Type B pancreatic cell (in vitro differentiated cells): ENCODE measurements at regions not wholly inside any gene's neighbourhood (a gene's known extent, or its start where the extent isn't known, plus 50 kb on each side); places are given as distances from the start of the nearest gene placed in this dataset.

Experiments
- DNase-seq: peaks from one replicate; pipeline ENCODE4 v3.0.0; 2021; ENCODE audit warnings: mixed read lengths; ENCODE audit not compliant: unreplicated experiment; ENCODE audit errors: extremely low spot score
- H3K27ac Mint-ChIP-seq: 2 replicates; pipeline ENCODE4 v1.8.0; 2021; ENCODE audit warnings: mild to moderate bottlenecking, mixed read lengths
- H3K27me3 Mint-ChIP-seq: 2 replicates; pipeline ENCODE4 v1.8.0; 2021; ENCODE audit warnings: mixed read lengths
- H3K36me3 Mint-ChIP-seq: 2 replicates; pipeline ENCODE4 v1.8.0; 2021; ENCODE audit warnings: mixed read lengths
- H3K4me1 Mint-ChIP-seq: one replicate; pipeline ENCODE4 v1.8.0; 2021; ENCODE audit warnings: mixed read lengths; ENCODE audit not compliant: unreplicated experiment
- H3K4me3 Mint-ChIP-seq: 2 replicates; pipeline ENCODE4 v1.8.0; 2021; ENCODE audit warnings: mild to moderate bottlenecking, mixed read lengths
- H3K9me3 Mint-ChIP-seq: 2 replicates; pipeline ENCODE4 v1.8.0; 2021; ENCODE audit warnings: mixed read lengths
- TF ChIP-seq, protein P1 (sequence below): fragments of 200-600 bp; sonication (generic); conservative IDR thresholded peaks from 2 replicates; pipeline ENCODE4 v1.5.0; 2021; ENCODE audit warnings: antibody characterized with exemption, mild to moderate bottlenecking

DNA sequence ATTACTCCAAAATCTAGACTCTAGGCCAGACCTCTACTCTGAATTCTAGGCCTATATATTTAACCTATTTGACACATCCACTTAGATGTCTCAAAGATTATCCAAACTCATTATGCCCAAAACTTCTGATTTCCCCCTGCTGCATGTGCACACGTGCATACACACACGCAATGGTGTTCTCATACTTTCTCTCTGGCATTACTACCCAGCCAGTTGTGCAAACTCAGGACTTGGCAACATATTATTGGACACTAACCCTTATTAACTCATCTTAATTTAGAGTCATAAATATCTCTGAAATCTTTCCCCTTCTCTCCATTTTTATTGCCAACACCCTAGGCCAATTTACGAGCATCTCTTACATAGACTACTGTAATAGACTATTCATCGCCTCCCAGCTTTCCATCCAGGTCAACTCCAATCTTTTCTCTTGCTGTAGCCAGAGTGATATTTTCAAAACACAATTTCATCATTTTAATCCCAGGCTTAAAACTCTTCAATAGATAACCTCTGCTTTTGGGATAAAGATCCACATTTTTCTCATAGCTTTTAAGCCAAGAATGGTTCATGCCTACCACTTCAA lies 141.2 kb upstream of the VLDLR start:
- Mint-ChIP-seq H3K9me3 (no peaks in the 10 kb centered on the region), H3K27me3 (no peaks in the 10 kb centered on the region), H3K4me3 (no peak overlapping the region), H3K36me3 (no peaks in the 10 kb centered on the region), H3K4me1 (peaks cover 12% of the 10 kb centered on the region), H3K27ac (no peak overlapping the region)
- TF ChIP-seq, protein P1, sequence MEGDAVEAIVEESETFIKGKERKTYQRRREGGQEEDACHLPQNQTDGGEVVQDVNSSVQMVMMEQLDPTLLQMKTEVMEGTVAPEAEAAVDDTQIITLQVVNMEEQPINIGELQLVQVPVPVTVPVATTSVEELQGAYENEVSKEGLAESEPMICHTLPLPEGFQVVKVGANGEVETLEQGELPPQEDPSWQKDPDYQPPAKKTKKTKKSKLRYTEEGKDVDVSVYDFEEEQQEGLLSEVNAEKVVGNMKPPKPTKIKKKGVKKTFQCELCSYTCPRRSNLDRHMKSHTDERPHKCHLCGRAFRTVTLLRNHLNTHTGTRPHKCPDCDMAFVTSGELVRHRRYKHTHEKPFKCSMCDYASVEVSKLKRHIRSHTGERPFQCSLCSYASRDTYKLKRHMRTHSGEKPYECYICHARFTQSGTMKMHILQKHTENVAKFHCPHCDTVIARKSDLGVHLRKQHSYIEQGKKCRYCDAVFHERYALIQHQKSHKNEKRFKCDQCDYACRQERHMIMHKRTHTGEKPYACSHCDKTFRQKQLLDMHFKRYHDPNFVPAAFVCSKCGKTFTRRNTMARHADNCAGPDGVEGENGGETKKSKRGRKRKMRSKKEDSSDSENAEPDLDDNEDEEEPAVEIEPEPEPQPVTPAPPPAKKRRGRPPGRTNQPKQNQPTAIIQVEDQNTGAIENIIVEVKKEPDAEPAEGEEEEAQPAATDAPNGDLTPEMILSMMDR, result no peak
- DNase-seq, result no peak

- TF ChIP-seq, protein P1, result no peak
- Mint-ChIP-seq H3K27me3 (no peaks in the 10 kb centered on the region), H3K9me3 (no peaks in the 10 kb centered on the region), H3K4me3 (no peak overlapping the region), H3K27ac (no peak overlapping the region), H3K36me3 (no peaks in the 10 kb centered on the region), H3K4me1 (peaks cover 10% of the 10 kb centered on the region)
- DNase-seq, result no peak
These were observed 140.4 kb upstream of the VLDLR start for GRCh38 chr9:2481216-2481615.

DNA sequence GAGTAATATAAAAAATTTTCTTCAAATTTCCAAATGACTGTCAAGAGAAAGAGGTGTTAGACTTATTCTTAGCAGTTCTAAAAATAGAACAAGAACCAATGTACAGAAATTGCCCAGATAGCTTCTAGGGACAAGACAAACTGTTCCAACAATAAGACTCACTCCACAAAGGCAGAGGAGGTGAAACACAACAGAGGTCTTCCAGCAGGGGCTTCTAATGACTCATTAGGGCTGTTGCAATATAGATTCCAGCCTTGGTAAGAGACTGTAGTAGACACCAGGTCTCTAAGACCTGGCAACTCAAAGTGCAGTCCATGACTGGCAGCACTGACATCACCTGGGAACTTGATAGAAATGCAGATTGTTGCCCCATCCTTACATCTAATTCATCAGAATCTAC lies 134.6 kb upstream of the VLDLR start:
- no peaks in the 10 kb centered on the region for H3K27me3 Mint-ChIP-seq
- H3K4me3 Mint-ChIP-seq, result no peak overlapping the region
- peaks cover 20% of the 10 kb centered on the region for H3K4me1 Mint-ChIP-seq
- H3K27ac Mint-ChIP-seq, result no peak overlapping the region
- no peaks in the 10 kb centered on the region for H3K36me3 Mint-ChIP-seq
- no peak for DNase-seq
- TF ChIP-seq, protein P1, result no peak
- no peaks in the 10 kb centered on the region for H3K9me3 Mint-ChIP-seq

GRCh38 chr9:2489838-2490314 lies 131.7 kb upstream of the VLDLR start:
- peak overlapping the region; percentile 60 for H3K4me3 Mint-ChIP-seq
- peaks cover 33% of the 10 kb centered on the region for H3K4me1 Mint-ChIP-seq
- H3K27me3 Mint-ChIP-seq, result no peaks in the 10 kb centered on the region
- peaks cover 5% of the 10 kb centered on the region for H3K36me3 Mint-ChIP-seq
- H3K9me3 Mint-ChIP-seq, result no peaks in the 10 kb centered on the region
- TF ChIP-seq, protein P1, result no peak
- no peak for DNase-seq
- H3K27ac Mint-ChIP-seq, result peak overlapping the region; percentile 72

- TF ChIP-seq, protein P1, result no peak
- no peaks in the 10 kb centered on the region for H3K9me3 Mint-ChIP-seq
- no peak overlapping the region for H3K4me3 Mint-ChIP-seq
- peaks cover 8% of the 10 kb centered on the region for H3K36me3 Mint-ChIP-seq
- H3K27ac Mint-ChIP-seq, result no peak overlapping the region
- no peak for DNase-seq
- H3K27me3 Mint-ChIP-seq, result no peaks in the 10 kb centered on the region
- H3K4me1 Mint-ChIP-seq, result peaks cover 38% of the 10 kb centered on the region
These were observed 129.4 kb upstream of the VLDLR start for GRCh38 chr9:2492161-2492560.
